Gastroesophageal sphincter (tissue), 4 donors: ENCODE measurements at regions not wholly inside any gene's neighbourhood (a gene's known extent, or its start where the extent isn't known, plus 50 kb on each side); places are given as distances from the start of the nearest gene placed in this dataset.

Experiments used
- ATAC-seq: fragments of 150-250 bp; one replicate; pipeline ENCODE4 v1.9.1; 2016; ENCODE audit warnings: mild to moderate bottlenecking, moderate library complexity
- H3K27ac ChIP-seq, 4 donors: fragments of 200-600 bp; sonication (generic) in 3 of 4; 1 replicate in 3 of 4; 2 replicates in 1 of 4; pipeline ENCODE4 v1.5.1; 2016 to 2019
- H3K27me3 ChIP-seq: fragments of 200-600 bp; sonication (generic); one replicate; pipeline ENCODE4 v1.5.1; 2019
- H3K36me3 ChIP-seq, 2 donors: fragments of 200-600 bp; sonication (generic); one replicate each; pipeline ENCODE4 v1.5.1; 2019; ENCODE audit warnings: control low read depth in 1 of 2
- H3K4me1 ChIP-seq, 3 donors: fragments of 200-600 bp; sonication (generic); 1 replicate in 2 of 3; 2 replicates in 1 of 3; pipeline ENCODE4 v1.5.1; 2016 to 2019; ENCODE audit warnings: control low read depth in 2 of 3
- H3K4me3 ChIP-seq, 2 donors: fragments of 200-600 bp; sonication (generic); one replicate each; pipeline ENCODE4 v1.5.1; 2019; ENCODE audit warnings: mild to moderate bottlenecking in 1 of 2, moderate library complexity in 1 of 2
- H3K9me3 ChIP-seq, 3 donors: fragments of 200-600 bp; sonication (generic); one replicate each; pipeline ENCODE4 v1.5.1; 2017 to 2019; ENCODE audit warnings: control low read depth in 2 of 3
- EP300 ChIP-seq: sonication (generic); formaldehyde crosslinking; IDR thresholded peaks from one replicate; pipeline ENCODE4 v1.6.1; 2017; ENCODE audit warnings: antibody characterized with exemption, mild to moderate bottlenecking
- POLR2A ChIP-seq, 2 donors: fragments of 450-650 bp; IDR thresholded peaks; one replicate each; pipeline ENCODE4 v1.6.1; 2017; ENCODE audit warnings: antibody characterized with exemption in 2 of 2, mild to moderate bottlenecking in 2 of 2, moderate library complexity in 1 of 2
- POLR2AphosphoS5 ChIP-seq: sonication (generic); formaldehyde crosslinking; IDR thresholded peaks from one replicate; pipeline ENCODE4 v1.6.1; 2017; ENCODE audit warnings: antibody characterized with exemption
- WGBS, 2 donors: methylation state at CpG; one replicate each; pipeline ENCODE4 v1.1.5; 2018; ENCODE audit warnings: low coverage in 1 of 2; 5-methylcytosine and 5-hydroxymethylcytosine counted together
- TF ChIP-seq, protein P1 (sequence below), 4 experiments: fragments of 200-600 bp in 2 of 4; fragments of 450-650 bp in 2 of 4; sonication (generic) in 1 of 4; IDR thresholded peaks; one replicate each; pipeline ENCODE4 v1.5.1; 2017 to 2019; ENCODE audit warnings: antibody characterized with exemption in 4 of 4, mild to moderate bottlenecking in 2 of 4, moderate library complexity in 2 of 4

DNA sequence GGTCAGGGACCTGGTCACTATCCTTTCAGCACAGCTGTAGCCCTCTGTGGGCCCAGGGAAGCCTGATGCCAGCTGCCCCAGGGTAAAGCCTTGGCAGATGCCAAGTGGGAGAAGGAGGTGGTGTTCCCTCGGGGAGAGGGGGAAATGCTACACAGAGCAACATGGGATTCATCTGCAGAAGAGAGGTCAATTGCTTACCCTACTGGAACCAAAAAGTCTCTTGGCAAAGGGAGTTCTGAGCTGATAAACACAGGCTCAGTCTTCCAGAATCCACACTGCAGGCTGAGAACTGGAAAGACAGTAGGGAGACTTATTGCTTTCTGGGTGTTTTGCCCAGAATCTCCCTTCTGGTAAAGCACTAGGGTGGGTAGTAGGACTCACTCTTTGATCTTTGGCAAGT, 100.1 kb upstream of the NEO1 start:
- H3K27ac ChIP-seq, result no peak overlapping the region
- no CpG with 5 or more reads among the region's 1 CpG for WGBS, 2 donors
- ATAC-seq, result no peak
- H3K4me1 ChIP-seq, result no peaks in the 10 kb centered on the region
- TF ChIP-seq, protein P1, sequence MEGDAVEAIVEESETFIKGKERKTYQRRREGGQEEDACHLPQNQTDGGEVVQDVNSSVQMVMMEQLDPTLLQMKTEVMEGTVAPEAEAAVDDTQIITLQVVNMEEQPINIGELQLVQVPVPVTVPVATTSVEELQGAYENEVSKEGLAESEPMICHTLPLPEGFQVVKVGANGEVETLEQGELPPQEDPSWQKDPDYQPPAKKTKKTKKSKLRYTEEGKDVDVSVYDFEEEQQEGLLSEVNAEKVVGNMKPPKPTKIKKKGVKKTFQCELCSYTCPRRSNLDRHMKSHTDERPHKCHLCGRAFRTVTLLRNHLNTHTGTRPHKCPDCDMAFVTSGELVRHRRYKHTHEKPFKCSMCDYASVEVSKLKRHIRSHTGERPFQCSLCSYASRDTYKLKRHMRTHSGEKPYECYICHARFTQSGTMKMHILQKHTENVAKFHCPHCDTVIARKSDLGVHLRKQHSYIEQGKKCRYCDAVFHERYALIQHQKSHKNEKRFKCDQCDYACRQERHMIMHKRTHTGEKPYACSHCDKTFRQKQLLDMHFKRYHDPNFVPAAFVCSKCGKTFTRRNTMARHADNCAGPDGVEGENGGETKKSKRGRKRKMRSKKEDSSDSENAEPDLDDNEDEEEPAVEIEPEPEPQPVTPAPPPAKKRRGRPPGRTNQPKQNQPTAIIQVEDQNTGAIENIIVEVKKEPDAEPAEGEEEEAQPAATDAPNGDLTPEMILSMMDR (IDR thresholded peaks at IDR 0.05), result no peak
- TF ChIP-seq POLR2AphosphoS5 (no peak), EP300 (no peak), POLR2A (IDR thresholded peaks at IDR 0.05) (no peak)
- no peak overlapping the region for H3K4me3 ChIP-seq
- H3K27me3 ChIP-seq, result no peaks in the 10 kb centered on the region
- peaks cover 0 to 17% (median 0%) of the 10 kb centered on the region in 3 donors for H3K9me3 ChIP-seq
- H3K36me3 ChIP-seq, result no peaks in the 10 kb centered on the region

DNA sequence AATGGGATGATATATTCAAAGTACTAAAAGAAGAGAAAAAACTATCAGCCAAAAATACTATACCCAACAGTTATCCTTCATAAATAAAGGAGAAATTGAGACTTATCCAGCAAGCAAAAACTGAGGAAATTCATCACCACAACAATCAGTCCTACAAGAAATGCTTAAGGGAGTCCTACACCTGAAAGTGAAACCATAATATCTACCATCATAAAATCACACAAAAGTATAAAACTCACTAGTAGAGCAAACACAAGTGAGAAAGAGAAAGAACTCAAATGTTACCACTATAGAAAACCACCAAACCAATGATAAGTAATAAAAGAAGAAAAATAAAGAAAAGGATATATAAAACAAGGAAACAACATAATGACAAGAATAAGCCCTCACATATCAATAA, 103.6 kb upstream of the NEO1 start:
- Histone ChIP-seq H3K27me3 (no peaks in the 10 kb centered on the region), H3K4me3 (no peak overlapping the region), H3K27ac (no peak overlapping the region), H3K4me1 (no peaks in the 10 kb centered on the region), H3K9me3 (peaks cover 0 to 26% (median 0%) of the 10 kb centered on the region in 3 donors), H3K36me3 (no peaks in the 10 kb centered on the region)
- ATAC-seq, result no peak
- TF ChIP-seq, protein P1 (IDR thresholded peaks at IDR 0.05), result no peak
- TF ChIP-seq POLR2A (IDR thresholded peaks at IDR 0.05) (no peak), EP300 (no peak), POLR2AphosphoS5 (no peak)

DNA sequence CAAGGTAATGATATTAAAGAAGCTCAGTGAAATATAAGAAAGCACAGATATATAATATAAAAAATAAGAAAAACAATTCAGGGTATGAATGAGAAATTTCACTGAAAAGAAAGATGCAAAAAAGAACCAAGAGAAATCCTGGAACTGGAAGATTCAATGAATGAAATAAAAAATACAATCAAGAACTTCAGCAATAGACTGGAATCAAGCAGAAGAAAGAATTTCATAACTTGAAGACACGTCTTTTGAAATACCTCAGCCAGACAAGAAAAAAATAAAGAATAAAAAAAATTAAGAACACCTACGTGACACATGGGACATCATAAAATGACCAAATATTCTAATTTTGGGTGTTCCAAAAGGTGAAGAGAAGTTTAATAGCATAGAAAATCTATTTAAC, 104.6 kb upstream of the NEO1 start:
- TF ChIP-seq, protein P1 (IDR thresholded peaks at IDR 0.05), result no peak
- TF ChIP-seq POLR2AphosphoS5, result no peak
- TF ChIP-seq POLR2A (IDR thresholded peaks at IDR 0.05), result no peak
- no peak for TF ChIP-seq EP300
- Histone ChIP-seq H3K27ac (no peak overlapping the region), H3K9me3 (peaks cover 0 to 26% (median 0%) of the 10 kb centered on the region in 3 donors), H3K27me3 (no peaks in the 10 kb centered on the region), H3K4me3 (no peak overlapping the region), H3K4me1 (no peaks in the 10 kb centered on the region), H3K36me3 (no peaks in the 10 kb centered on the region)
- 85% methylated on average over 2 of the region's 2 CpGs for WGBS, 2 donors
- no peak for ATAC-seq

DNA sequence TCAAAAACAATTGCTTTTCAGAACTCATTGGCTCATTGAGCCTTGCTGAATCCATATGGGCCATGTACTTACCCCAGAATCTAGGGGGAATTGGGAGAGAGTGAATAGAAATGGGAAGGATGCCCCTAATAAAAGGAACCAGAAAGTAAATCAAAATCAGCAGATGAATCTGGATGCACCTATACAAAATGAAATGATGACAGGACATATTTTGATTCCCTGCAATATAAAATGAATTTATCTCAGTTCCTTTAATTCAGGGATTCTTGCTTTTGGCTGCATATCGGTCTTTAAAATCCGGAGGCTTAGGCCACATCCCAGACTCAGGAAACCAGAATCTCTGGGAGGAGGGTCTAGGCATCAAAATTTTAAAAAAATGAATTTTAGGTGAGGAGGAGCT, 107.7 kb upstream of the NEO1 start:
- no peaks in the 10 kb centered on the region for H3K27me3 ChIP-seq
- H3K36me3 ChIP-seq, result no peaks in the 10 kb centered on the region
- H3K4me1 ChIP-seq, result no peaks in the 10 kb centered on the region
- H3K27ac ChIP-seq, result no peak overlapping the region
- 70 to 82% methylated on average over 2 of the region's 2 CpGs for WGBS, 2 donors
- no peak for ATAC-seq
- TF ChIP-seq, protein P1 (IDR thresholded peaks at IDR 0.05), result no peak
- TF ChIP-seq POLR2A (IDR thresholded peaks at IDR 0.05), result no peak
- no peak for TF ChIP-seq POLR2AphosphoS5
- TF ChIP-seq EP300, result no peak
- H3K9me3 ChIP-seq, result peaks cover 0 to 26% (median 0%) of the 10 kb centered on the region in 3 donors
- no peak overlapping the region for H3K4me3 ChIP-seq

DNA sequence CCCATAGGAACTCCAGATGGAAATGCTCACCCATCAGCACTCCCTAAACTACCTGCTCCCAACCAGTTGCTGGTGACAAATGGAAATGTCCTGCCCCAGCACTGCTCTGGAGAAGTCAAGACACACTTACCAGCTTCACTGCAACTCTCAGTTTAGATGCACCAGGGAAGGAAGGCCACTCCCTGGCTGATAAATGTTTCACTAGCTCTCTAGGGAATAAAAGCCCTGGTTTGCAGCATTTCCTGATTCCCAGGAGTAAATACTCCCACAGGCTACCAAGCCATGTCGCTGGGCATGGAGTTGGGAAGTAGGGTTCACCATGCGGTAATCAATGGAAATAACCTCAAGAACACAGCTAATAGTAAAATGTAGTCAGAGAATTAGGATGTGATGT, 112.0 kb upstream of the NEO1 start:
- no peaks in the 10 kb centered on the region for H3K27me3 ChIP-seq
- WGBS, 2 donors, result 90 to 100% methylated on average over 2 of the region's 2 CpGs

More for the DNA sequence above, 112.0 kb upstream of the NEO1 start:
- Histone ChIP-seq H3K36me3 (no peaks in the 10 kb centered on the region), H3K4me3 (no peak overlapping the region), H3K9me3 (no peaks in the 10 kb centered on the region), H3K27ac (no peak overlapping the region), H3K4me1 (no peaks in the 10 kb centered on the region)
- TF ChIP-seq POLR2AphosphoS5 (no peak), EP300 (no peak), POLR2A (IDR thresholded peaks at IDR 0.05) (no peak)
- TF ChIP-seq, protein P1 (IDR thresholded peaks at IDR 0.05), result no peak
- ATAC-seq, result no peak
